ENCODE measurements at regions not wholly inside any gene's neighbourhood (a gene's known extent, or its start where the extent isn't known, plus 50 kb on each side); places are given as distances from the start of the nearest gene placed in this dataset.
A peak's percentile ranks its signal among the peaks of the same experiment; 100 is the strongest.

DNA sequence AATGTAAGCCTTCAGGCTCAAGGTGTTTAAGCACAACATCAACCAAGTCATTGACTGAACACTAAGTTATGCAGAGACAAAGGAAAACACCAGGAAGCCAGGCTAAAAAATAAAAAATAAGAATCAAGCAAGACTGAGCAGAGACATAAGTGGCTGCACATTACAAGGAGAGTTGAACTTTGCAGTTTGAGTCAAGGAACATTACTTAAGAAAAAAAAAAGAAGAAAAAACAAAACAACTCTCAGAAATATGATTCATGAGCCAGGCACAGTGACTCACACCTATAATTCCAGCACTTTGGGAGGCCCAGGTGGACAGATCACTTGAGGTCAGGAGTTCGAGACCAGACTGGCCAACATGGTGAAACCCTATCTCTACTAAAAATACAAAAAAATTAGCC, 168.1 kb downstream of the C16orf95 start:
- TF ChIP-seq, protein P1, sequence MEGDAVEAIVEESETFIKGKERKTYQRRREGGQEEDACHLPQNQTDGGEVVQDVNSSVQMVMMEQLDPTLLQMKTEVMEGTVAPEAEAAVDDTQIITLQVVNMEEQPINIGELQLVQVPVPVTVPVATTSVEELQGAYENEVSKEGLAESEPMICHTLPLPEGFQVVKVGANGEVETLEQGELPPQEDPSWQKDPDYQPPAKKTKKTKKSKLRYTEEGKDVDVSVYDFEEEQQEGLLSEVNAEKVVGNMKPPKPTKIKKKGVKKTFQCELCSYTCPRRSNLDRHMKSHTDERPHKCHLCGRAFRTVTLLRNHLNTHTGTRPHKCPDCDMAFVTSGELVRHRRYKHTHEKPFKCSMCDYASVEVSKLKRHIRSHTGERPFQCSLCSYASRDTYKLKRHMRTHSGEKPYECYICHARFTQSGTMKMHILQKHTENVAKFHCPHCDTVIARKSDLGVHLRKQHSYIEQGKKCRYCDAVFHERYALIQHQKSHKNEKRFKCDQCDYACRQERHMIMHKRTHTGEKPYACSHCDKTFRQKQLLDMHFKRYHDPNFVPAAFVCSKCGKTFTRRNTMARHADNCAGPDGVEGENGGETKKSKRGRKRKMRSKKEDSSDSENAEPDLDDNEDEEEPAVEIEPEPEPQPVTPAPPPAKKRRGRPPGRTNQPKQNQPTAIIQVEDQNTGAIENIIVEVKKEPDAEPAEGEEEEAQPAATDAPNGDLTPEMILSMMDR (IDR thresholded peaks at IDR 0.05) = no peak
- H3K4me3 Mint-ChIP-seq = no peak overlapping the region
- H3K9me3 Mint-ChIP-seq = no peaks in the 10 kb centered on the region
- no peak overlapping the region for H3K27ac Mint-ChIP-seq
- Histone ChIP-seq H3K27ac (ENCODE audit: low read length) (no peak overlapping the region), H3K4me1 (ENCODE audit: control insufficient read depth, insufficient read depth, low read length) (no peaks in the 10 kb centered on the region), H3K36me3 (ENCODE audit: control insufficient read depth, insufficient read depth, low read length) (no peaks in the 10 kb centered on the region), H3K4me3 (ENCODE audit: low read length) (no peak overlapping the region), H3K9me3 (ENCODE audit: control insufficient read depth, insufficient read depth, low read length) (peaks cover 4% of the 10 kb centered on the region), H3K27me3 (ENCODE audit: control insufficient read depth, insufficient read depth, low read length) (no peaks in the 10 kb centered on the region)
- no peaks in the 10 kb centered on the region for H3K36me3 Mint-ChIP-seq
- no peaks in the 10 kb centered on the region for H3K4me1 Mint-ChIP-seq
- WGBS (ENCODE audit: insufficient coverage) = 94% methylated on average over 1 of the region's 1 CpG
- intact Hi-C loops (cut with micrococcal nuclease) = no loop called here
- DNase-seq (no peak), ATAC-seq (no peak)
- no peaks in the 10 kb centered on the region for H3K27me3 Mint-ChIP-seq (ENCODE audit: low read depth in 2 of 2)

- TF ChIP-seq, protein P1 (IDR thresholded peaks at IDR 0.05) = no peak
- H3K27me3 ChIP-seq (ENCODE audit: control insufficient read depth, insufficient read depth, low read length) = no peaks in the 10 kb centered on the region
- no peaks in the 10 kb centered on the region for H3K36me3 ChIP-seq (ENCODE audit: control insufficient read depth, insufficient read depth, low read length)
- no peak overlapping the region for H3K27ac ChIP-seq (ENCODE audit: low read length)
- Mint-ChIP-seq H3K4me1 (no peaks in the 10 kb centered on the region), H3K9me3 (no peaks in the 10 kb centered on the region), H3K27ac (no peak overlapping the region), H3K4me3 (no peak overlapping the region), H3K27me3 (ENCODE audit: low read depth in 2 of 2) (no peaks in the 10 kb centered on the region), H3K36me3 (no peaks in the 10 kb centered on the region)
- peaks cover 7% of the 10 kb centered on the region for H3K9me3 ChIP-seq (ENCODE audit: control insufficient read depth, insufficient read depth, low read length)
- intact Hi-C loops (cut with micrococcal nuclease) = no loop called here
- H3K4me3 ChIP-seq (ENCODE audit: low read length) = no peak overlapping the region
- no peaks in the 10 kb centered on the region for H3K4me1 ChIP-seq (ENCODE audit: control insufficient read depth, insufficient read depth, low read length)
- DNase-seq (no peak), ATAC-seq (no peak)
- 84% methylated on average over 13 of the region's 13 CpGs for WGBS (ENCODE audit: insufficient coverage)
Measured at GRCh38 chr16:87150262-87150661, 166.9 kb downstream of the C16orf95 start.

GRCh38 chr16:87150681-87151280, 166.4 kb downstream of the C16orf95 start:
- no peaks in the 10 kb centered on the region for H3K9me3 Mint-ChIP-seq
- DNase-seq = no peak
- 94% methylated on average over 3 of the region's 4 CpGs for WGBS (ENCODE audit: insufficient coverage)

More at GRCh38 chr16:87150681-87151280, 166.4 kb downstream of the C16orf95 start:
- no peak overlapping the region for H3K4me3 ChIP-seq (ENCODE audit: low read length)
- H3K36me3 Mint-ChIP-seq = no peaks in the 10 kb centered on the region
- peaks cover 7% of the 10 kb centered on the region for H3K9me3 ChIP-seq (ENCODE audit: control insufficient read depth, insufficient read depth, low read length)
- no peak overlapping the region for H3K27ac Mint-ChIP-seq
- H3K4me3 Mint-ChIP-seq = no peak overlapping the region
- no peaks in the 10 kb centered on the region for H3K27me3 ChIP-seq (ENCODE audit: control insufficient read depth, insufficient read depth, low read length)
- TF ChIP-seq, protein P1 (IDR thresholded peaks at IDR 0.05) = no peak
- H3K27ac ChIP-seq (ENCODE audit: low read length) = no peak overlapping the region
- no peaks in the 10 kb centered on the region for H3K4me1 Mint-ChIP-seq
- no peaks in the 10 kb centered on the region for H3K4me1 ChIP-seq (ENCODE audit: control insufficient read depth, insufficient read depth, low read length)
- peak in 1 of 3 donors; percentile 21 for ATAC-seq
- H3K27me3 Mint-ChIP-seq (ENCODE audit: low read depth in 2 of 2) = no peaks in the 10 kb centered on the region
- H3K36me3 ChIP-seq (ENCODE audit: control insufficient read depth, insufficient read depth, low read length) = no peaks in the 10 kb centered on the region
- intact Hi-C loops (cut with micrococcal nuclease) = no loop called here

All from natural killer cell (primary cell).